ENCODE measurements at regions not wholly inside any gene's neighbourhood (a gene's known extent, or its start where the extent isn't known, plus 50 kb on each side); places are given as distances from the start of the nearest gene placed in this dataset.

- no peak for TF ChIP-seq CTCF (IDR thresholded peaks at IDR 0.05; ENCODE audit: borderline replicate concordance, insufficient read depth, low read depth, low read length)
- H3K4me3 ChIP-seq (ENCODE audit: low read depth, low read length) = no peak overlapping the region
These were observed 445.6 kb downstream of the TAF11L14 start for GRCh38 chr5:18079831-18080230.

- TF ChIP-seq CTCF (IDR thresholded peaks at IDR 0.05; ENCODE audit: borderline replicate concordance, insufficient read depth, low read depth, low read length) = no peak
- no peak overlapping the region for H3K4me3 ChIP-seq (ENCODE audit: low read depth, low read length)
These were observed 453.8 kb downstream of the TAF11L14 start for GRCh38 chr5:18088020-18088579.

- no peak for TF ChIP-seq CTCF (IDR thresholded peaks at IDR 0.05; ENCODE audit: borderline replicate concordance, insufficient read depth, low read depth, low read length)
- no peak overlapping the region for H3K4me3 ChIP-seq (ENCODE audit: low read depth, low read length)
These were observed 455.9 kb downstream of the TAF11L14 start for GRCh38 chr5:18090177-18090576.

- TF ChIP-seq CTCF (IDR thresholded peaks at IDR 0.05; ENCODE audit: borderline replicate concordance, insufficient read depth, low read depth, low read length) = no peak
- H3K4me3 ChIP-seq (ENCODE audit: low read depth, low read length) = no peak overlapping the region
These were observed 456.9 kb downstream of the TAF11L14 start for GRCh38 chr5:18091142-18091541.

GRCh38 chr5:18091758-18092157, 457.5 kb downstream of the TAF11L14 start:
- no peak overlapping the region for H3K4me3 ChIP-seq (ENCODE audit: low read depth, low read length)
- no peak for TF ChIP-seq CTCF (IDR thresholded peaks at IDR 0.05; ENCODE audit: borderline replicate concordance, insufficient read depth, low read depth, low read length)

GRCh38 chr5:18095061-18095460, 460.8 kb downstream of the TAF11L14 start:
- no peak for TF ChIP-seq CTCF (IDR thresholded peaks at IDR 0.05; ENCODE audit: borderline replicate concordance, insufficient read depth, low read depth, low read length)
- H3K4me3 ChIP-seq (ENCODE audit: low read depth, low read length) = no peak overlapping the region

- no peak for TF ChIP-seq CTCF (IDR thresholded peaks at IDR 0.05; ENCODE audit: borderline replicate concordance, insufficient read depth, low read depth, low read length)
- no peak overlapping the region for H3K4me3 ChIP-seq (ENCODE audit: low read depth, low read length)
These were observed 463.6 kb downstream of the TAF11L14 start for GRCh38 chr5:18097817-18098216.

All from GM12875 (cell line).